ENCODE measurements at regions not wholly inside any gene's neighbourhood (a gene's known extent, or its start where the extent isn't known, plus 50 kb on each side); places are given as distances from the start of the nearest gene placed in this dataset.
"Not testable (repeated sequence)": the region's sequence is repeated elsewhere in the genome, so short reads cannot be mapped to it uniquely, and the experiment has no call there.

DNA sequence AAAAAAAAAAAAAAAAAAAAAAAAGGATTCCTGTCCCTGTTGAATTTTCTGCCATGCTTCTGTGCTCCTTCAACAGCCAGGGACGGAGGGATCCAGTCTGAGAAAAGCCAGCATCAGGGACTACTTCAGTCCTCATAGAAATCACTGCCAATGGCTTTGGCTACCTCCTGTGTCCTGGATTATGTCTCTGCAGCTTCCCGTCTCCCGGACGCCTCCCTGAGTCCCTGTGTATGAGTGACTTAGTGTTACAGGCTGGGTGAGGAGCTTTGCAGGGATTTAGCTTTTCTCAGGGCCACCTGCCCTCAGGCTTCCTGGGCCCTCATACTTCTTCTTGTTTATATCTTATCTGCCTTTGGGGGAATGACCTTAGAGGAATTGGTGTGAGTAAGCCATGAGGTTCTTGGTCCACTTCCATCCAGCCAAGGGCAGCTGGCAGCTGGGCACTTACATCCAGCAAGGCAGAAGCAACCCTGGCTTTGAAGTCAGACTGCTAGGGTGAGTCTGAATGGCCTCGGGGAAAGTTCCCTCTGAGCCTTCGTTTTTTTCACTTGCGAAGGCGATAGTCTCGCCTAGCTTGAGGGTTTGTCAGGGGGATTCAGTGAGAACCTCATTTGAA is 83.6 kb upstream of the CRYM start:
- DNase-seq: not testable (repeated sequence)

DNA sequence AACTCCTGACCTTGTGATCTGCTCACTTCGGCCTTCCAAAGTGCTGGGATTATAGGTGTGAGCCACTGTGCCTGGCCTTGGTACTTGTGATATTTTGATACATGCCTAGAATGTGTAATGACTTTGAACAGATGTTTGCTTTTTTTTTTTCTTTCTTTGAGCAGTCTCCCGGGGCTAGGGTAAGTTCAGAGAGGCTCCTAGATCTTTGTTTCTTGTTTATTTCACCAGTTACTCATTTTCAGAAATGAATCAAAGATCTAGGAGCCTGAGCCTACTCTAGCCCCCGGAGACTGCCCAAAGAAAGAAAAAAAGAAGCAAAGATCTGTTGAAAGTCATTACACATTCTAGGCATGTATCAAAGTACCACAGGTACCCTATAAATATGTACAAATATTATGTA is 83.0 kb upstream of the CRYM start:
- not testable (repeated sequence) for DNase-seq

DNA sequence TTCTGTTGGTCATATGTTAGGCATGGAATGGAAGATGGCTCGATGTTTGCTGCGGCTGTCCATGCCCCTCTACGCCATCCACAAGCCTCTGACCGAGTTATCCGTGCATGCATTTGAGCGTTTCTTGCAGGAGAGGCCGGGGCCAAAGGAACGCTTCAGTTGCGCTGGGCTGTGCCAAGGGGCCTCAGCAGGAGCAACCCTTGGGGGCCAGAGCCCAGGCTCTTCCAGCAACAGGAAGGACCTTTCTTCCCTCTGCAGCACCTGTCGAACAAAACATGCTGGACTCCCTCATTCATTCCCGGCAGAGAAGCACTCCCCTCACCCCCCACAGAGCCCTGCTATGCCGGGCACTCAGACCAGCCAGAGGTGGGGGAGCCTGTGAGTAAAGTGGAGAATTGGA is 81.4 kb upstream of the CRYM start:
- DNase-seq: not testable (repeated sequence)

DNA sequence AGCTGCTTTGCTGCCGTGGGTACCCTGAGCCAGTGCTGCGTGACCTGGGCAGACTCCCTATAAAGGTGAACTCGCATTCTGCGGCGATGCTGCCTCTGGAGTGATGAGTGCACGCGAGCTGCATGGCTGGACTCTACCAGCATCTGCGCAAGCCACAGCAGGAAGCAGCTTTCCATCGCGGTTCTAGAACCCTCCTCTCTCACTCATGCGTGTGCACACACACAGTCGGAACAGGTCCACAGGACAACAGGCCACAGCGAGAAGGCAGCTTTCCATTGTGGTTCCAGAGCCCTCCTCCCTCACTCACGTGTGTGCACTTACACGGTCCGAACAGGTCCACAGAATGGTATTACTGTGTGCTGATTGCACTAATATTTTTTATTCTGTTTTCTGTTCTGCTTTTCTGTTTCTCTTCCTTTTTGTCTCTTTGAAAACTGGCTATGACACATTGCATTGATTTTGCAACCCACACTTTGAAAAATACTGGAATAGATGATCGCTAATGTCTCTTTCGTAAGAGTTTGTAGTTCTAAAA is 80.2 kb upstream of the CRYM start:
- DNase-seq: not testable (repeated sequence)

DNA sequence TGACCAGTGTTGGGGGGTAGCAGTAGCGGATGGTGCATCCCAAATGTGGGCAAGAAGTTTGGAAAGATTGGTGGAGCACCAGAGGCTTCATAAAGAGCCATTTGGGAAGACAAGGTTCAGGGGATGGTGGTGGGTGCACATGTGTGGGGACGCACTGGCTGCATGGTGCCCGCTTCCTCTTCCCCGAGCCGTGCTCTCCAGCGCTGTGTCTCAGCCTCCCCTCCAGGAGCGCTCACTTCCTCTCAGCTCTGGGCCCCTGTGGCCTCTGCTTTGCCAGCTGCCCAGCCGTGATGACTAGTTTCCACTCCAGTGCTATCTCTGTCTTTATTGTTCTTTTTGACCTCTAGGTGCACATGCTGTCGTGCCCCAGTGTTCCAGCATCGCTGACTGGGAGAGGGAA is 78.2 kb upstream of the CRYM start:
- not testable (repeated sequence) for DNase-seq

DNA sequence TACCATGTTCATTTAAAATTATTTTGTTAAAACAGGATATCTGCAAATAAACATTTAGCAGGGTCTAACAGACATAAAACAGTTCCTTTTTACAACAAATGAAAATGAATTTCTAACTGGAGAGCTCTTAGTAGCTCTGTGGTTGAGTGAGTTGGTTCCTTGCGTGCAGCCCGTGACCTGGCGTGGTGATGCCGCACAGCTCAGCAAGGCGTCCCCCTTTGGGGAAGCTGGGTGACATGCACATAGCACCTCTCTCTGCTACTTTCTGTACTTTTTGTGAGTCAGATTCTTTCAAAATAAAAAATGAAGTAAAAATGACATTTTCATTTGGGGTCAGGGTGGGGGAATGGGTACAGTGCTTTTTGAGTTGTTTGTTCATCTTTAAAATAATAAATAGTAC is 73.3 kb upstream of the CRYM start:
- not testable (repeated sequence) for DNase-seq

DNA sequence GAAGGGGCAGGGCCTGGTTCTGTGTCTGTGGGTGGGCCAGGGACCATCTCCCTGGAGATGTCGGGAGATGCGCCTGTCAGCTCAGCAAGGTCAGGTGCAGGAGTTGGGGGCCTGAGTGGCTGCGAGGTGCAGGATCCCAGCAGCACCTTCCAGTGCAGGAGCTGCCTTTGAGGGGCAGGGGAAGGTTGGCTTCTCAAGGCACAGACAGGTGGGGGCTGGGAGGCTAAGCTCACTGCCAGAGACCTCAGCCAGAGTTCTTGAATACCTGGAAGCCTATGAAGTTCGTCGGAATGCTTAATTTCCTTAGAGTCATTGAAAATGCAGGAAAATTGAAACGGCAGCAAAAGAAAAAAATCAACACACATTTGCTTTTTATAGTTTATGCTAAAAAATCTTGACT is 72.8 kb upstream of the CRYM start:
- not testable (repeated sequence) for DNase-seq

DNA sequence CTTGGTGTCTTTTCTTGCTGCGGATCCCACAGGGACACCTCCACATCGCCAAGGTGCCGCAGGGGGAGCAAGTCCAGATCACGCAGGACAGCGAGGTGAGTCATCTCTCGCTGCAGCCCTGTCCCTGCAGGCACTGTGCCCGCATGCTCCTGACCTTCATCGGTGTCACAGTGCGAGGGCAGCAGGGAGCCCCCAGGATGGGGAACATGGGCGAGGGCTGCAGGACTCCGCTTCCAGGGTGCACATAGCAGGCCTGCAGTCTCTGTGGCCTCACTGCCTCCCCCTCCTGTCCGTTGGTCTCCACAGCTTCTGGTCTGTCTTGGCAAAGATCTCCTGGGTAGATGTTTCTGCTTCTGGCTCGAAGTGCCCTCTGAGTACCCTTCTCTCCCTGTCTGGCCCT is 71.2 kb upstream of the CRYM start:
- not testable (repeated sequence) for DNase-seq

DNA sequence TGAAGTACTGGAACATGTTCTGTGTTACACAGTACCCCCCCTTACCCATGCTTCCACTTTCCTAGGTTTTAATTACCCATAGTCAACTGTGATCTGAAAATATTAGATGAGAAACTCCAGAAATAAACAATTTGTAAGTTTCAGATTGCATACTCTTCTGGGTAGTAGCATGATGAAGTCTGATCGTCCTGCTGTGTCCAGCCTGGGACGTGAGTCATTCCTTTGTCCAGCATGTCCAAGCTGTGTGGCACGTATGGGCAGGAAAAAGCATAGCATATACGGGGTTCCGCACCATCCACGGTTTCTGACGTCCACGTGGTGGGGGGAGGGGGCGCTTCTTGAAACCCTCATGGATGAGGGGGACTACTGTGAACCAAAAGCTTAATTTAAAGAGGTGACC is 70.7 kb upstream of the CRYM start:
- not testable (repeated sequence) for DNase-seq

DNA sequence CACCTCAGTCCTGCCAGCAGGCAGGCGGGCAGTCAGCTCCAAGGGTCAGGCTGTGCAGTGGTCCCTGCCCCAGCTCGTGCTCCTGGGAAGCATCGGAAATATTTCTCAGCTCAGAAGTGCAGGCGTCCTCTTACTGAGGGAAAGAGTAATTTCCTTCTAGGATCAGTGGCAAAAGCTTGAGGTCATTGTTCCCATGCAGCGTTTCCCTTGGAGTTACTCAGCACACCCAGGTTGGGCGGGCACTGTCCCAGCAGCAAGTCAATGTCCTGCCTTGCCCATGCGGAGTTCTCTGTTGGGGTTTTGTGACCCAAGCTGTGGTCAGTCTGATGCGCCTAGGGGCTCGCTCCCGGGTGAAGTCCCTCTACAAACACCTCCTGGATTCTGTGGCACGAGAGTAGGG is 69.4 kb upstream of the CRYM start:
- not testable (repeated sequence) for DNase-seq

DNA sequence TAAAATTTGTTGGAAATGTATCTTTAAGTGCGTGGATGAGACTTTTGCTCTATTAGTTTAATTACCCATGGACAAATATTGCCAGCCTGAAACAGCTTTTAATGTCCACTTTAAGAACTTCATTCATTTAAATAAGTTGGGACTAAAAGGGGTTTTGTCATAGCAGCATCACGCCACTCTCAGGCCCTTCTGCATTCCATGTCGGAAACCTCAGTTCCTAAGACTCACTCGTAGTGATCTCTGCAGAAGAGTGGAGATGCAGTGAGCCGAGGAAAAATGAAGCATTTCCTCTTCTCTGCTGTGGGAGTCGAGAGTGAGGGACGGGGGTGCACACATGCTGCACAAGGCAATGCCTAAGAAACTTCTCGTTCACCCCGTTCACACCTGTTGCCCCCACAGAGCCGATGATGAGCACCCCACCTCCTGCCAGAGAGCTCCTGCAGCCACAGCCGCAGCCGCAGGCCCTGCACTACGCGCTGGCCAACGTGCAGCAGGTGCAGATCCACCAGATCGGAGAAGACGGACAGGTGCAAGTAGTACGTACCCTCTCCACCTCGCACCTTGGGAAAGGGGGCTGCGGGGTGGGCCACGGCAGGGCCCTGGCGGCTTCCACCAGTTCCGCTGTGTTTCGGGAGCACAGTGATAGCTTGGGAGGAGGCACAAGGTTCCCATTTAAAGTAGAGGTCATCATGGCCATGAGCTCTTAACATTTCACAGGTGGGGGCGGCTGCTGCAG is 68.8 kb upstream of the CRYM start:
- DNase-seq: not testable (repeated sequence)

DNA sequence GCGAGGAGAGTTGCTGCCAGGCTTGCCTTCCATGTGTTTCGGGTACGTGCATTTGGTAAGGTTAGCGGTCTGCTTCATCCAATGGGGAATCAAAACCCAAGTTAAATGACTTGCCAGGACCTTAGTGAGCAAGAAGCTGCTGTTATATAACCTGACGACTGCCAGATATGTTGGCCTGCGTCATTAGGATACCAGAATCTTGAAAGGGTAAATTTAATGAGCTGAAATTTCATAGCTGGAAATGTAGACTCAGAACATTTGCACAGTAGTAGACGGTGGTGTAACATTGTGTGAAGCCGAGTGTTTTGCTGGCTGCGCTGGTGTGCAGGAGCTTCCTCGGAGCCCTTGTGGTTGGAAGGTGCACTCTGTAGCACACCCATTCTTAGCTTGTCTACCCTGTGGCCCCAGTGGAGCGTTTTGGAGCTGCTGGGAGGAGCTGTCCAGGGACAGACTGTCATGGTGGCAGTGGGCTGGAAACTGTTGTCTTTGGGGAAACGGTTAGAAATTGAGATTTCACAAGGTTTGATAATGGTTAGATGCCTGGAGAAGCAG is 66.3 kb upstream of the CRYM start:
- not testable (repeated sequence) for DNase-seq

DNA sequence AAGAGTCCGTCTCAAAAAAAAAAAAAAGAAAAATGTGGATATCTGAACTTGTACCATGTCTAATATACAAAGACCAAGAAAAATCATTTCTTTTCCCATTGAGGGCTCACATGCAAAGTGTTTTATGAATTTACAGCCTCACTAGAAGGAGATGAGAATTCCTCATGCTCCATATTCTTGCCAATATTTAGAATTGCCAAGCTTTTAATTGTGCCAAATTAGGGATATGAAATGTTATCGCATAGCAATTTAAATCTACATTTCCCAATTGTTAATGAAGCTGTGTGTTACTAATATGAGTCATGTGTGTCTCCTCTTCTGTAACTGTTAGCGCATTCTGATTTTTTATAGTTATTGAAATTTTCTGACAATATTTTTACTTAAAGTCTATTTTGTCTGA is 63.0 kb upstream of the CRYM start:
- no peak for DNase-seq

DNA sequence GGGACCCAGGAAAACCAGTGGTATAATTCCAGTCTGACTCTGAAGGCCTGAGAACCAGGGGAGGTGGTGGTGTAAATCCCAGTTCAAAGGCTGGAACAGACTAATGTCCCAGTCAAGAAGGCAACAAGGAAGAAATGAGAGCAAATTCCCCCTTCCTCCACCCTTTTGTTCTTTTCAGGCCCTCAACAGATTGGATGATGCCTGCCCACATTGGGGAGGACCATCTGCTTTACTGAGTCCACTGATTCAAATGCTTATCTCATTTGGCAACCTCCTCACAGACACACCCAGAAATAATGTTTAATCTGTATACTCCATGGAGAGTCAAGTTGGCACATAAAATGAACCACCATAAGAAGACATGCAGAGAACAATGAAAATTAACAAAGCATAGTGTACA is 61.9 kb upstream of the CRYM start:
- no peak for DNase-seq

DNA sequence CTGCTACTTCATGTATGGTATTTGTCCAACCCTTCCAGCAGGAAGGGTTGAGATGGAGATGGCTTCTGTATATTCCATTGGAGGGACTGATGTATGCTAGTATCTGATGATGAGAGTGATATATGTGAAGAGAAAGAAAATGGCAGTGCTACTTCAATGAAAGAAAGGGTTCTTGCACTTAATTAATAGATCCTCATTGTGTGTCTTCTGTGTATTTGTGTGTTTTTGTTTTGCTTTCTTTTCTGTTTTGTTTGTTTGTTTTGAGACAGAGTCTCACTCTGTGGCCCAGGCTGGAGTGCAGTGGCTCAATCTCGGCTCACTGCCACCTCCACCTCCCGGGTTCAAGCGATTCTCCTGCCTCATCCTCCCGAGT is 61.2 kb upstream of the CRYM start:
- no peak for DNase-seq

DNA sequence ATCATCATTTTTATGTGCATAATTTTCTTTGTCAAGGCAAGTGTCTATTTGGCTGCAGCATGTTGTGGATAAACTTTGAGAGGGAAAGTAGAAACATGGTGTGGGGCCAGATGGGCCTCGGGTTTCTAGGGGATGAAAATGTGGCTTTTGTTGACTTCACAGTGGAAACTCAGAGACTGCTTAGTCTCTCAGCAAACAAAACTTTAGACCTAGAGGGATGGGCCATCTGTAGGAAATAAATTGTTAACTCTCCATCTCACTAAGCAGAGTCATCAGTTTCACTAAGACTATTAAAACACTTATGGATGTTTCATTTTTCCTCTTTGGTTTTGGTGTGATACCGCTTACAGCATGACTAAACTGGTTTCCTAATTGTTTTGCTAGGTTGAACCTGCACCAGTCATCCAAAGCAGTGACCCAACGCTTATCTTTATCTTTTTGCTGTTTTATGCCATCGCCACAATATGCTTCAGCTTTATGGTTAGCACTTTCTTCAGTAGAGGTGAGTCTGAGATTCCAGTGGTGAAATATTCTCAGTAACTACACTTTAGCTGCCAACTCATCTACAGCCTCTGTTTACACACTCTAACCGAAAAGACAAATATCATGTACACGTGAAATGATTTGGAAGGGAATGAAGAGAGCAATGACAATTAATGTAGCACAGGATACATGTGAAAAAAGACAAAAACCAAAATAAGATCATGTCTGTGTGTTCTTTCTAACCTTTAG is 60.6 kb upstream of the CRYM start:
- DNase-seq: no peak

DNA sequence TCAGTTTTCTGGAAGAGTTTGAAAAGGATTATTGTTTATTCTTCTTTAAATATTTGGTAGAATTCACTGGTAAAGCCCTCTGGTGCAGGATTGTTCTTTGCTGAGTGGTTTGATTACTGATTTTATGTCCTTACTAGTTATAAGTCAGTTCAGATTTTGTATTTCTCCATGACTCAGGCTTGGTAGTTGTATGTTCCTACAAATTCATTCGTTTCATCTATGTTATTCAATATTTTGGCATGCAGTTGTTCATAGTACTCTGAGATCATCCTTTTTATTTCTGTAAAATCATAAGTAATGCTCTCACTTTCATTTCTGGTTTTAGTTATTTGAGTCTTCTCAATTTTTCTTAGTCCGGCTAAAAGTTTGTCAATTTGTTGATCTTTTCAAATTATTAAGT is 58.1 kb upstream of the CRYM start:
- DNase-seq: peak; percentile 12

DNA sequence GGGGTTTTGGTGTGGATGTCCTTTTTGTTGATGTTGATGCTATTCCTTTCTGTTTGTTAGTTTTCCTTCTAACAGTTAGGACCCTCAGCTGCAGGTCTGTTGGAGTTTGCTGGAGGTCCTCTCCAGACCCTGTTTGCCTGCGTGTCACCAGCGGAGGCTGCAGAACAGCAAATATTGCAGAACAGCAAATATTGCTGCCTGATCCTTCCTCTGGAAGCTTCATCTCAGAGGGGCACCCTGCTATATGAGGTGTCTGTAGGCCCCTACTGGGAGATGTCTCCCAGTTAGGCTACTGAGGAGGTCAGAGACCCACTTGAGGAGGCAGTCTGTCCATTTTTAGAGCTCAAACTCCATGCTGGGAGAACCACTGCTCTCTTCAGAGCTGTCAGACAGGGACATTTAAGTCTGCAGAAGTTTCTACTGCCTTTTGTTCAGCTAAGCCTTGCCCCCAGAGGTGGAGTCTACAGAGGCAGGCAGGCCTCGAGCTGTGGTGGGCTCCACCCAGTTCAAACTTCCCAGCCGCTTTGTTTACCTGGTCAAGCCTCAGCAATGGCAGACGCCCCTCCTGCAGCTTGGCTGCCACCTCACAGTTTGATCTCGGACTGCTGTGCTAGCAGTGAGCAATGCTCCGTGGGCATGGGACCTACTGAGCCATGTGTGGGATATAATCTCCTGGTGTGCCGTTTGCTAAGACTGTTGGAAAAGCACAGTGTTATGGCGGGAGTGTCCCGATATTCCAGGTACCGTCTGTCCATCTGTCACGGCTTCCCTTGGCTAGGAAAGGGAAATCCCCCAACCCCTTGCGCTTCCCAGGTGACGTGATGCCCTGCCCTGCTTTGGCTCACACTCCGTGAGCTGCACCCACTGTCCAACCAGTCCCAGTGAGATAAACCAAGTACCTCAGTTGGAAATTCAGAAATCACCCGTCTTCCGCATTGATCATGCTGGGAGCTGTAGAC is 56.4 kb upstream of the CRYM start:
- not testable (repeated sequence) for DNase-seq

DNA sequence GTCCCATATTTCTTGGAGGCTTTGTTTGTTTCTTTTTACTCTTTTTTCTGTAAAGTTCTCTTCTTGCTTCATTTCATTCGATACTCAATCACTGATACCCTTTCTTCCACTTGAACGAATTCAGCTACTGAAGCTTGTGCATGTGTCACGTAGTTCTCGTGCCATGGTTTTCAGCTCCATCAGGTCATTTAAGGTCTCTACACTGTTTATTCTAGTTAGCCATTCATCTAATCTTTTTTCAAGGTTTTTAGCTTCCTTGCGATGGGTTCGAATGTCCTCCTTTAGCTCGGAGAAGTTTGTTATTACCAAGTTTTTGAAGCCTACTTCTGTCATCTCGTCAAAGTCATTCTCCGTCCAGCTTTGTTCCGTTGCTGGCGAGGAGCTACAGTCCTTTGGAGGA is 55.6 kb upstream of the CRYM start:
- not testable (repeated sequence) for DNase-seq

All from fibroblast of skin of right biceps (primary cell).